ENCODE measurements at regions not wholly inside any gene's neighbourhood (a gene's known extent, or its start where the extent isn't known, plus 50 kb on each side); places are given as distances from the start of the nearest gene placed in this dataset.

DNA sequence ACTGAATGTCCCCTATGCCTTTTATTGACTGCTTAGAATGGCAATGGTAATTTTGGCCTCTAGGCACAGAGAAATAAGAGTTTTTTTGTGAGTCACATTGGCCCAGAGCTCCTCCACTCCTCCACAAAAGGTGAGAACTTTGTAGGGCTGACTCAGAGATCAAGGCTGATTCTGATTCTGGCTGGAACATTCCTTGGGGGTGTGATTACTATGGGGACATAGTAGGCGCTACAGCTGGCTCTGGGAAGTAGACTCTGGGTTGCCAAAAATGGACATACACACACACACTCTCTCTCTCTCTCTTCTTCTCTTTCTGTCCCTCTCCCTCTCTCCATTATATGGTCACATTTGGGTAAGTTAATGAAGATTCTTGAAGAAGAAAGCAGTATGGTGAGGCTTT, 174.6 kb upstream of the DDHD1 start:
- H3K9me3 ChIP-seq (ENCODE audit: low read length), result no peaks in the 10 kb centered on the region
- DNase-seq (peak; percentile 87), ATAC-seq (peak; percentile 73)
- no peak overlapping the region for H3K4me3 ChIP-seq (ENCODE audit: low read length)
- no peaks in the 10 kb centered on the region for H3K36me3 ChIP-seq (ENCODE audit: low read depth, low read length)
- H3K79me2 ChIP-seq (ENCODE audit: low read length), result no peaks in the 10 kb centered on the region
- TF ChIP-seq EZH2 (IDR thresholded peaks at IDR 0.05; ENCODE audit: low read length, unreplicated experiment), result no peak
- TF ChIP-seq, protein P1, sequence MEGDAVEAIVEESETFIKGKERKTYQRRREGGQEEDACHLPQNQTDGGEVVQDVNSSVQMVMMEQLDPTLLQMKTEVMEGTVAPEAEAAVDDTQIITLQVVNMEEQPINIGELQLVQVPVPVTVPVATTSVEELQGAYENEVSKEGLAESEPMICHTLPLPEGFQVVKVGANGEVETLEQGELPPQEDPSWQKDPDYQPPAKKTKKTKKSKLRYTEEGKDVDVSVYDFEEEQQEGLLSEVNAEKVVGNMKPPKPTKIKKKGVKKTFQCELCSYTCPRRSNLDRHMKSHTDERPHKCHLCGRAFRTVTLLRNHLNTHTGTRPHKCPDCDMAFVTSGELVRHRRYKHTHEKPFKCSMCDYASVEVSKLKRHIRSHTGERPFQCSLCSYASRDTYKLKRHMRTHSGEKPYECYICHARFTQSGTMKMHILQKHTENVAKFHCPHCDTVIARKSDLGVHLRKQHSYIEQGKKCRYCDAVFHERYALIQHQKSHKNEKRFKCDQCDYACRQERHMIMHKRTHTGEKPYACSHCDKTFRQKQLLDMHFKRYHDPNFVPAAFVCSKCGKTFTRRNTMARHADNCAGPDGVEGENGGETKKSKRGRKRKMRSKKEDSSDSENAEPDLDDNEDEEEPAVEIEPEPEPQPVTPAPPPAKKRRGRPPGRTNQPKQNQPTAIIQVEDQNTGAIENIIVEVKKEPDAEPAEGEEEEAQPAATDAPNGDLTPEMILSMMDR (conservative IDR thresholded peaks at IDR 0.05; ENCODE audit: low read depth, low read length), result no peak
- no peak for TF ChIP-seq EZH2phosphoT487 (IDR thresholded peaks at IDR 0.05; ENCODE audit: borderline replicate concordance, low read length)
- H3K9ac ChIP-seq (ENCODE audit: low read length), result no peak overlapping the region
- H4K20me1 ChIP-seq (ENCODE audit: low read length), result no peaks in the 10 kb centered on the region
- H3K9me2 ChIP-seq (replicated peaks; ENCODE audit: low read length), result no peaks in the 10 kb centered on the region
- no TSS peak for BruUV-seq (replicated peaks)
- no peaks in the 10 kb centered on the region for H3F3A ChIP-seq (ENCODE audit: low read length, unreplicated experiment)
- H3K4me2 ChIP-seq (ENCODE audit: low read length), result 0 out of 2 replicates have a peak overlapping the region, but pooled peaks have one; percentile 13
- H3K27me3 ChIP-seq (ENCODE audit: low read length), result no peaks in the 10 kb centered on the region
- ChIA-PET POLR2A (ENCODE audit: unreplicated experiment) (interaction anchor here (0.6 to 0.7 kb wide), 2 partner anchors 21 to 938 kb away, joined by 4 to 6 read pairs; no protein-coding TSS in a partner anchor), CTCF (interaction anchor here (0.7 to 1.5 kb wide), 3 partner anchors 21 to 460 kb away, joined by 3 to 4 read pairs (median 3); no protein-coding TSS in a partner anchor)
- no peak overlapping the region for H2AFZ ChIP-seq (ENCODE audit: low read length)
- H3K27ac ChIP-seq (ENCODE audit: low read length), result no peak overlapping the region
- intact Hi-C loops (cut with micrococcal nuclease), result loop anchor here (2.0 to 5.0 kb wide), 2 partner anchors 41 to 205 kb away; no protein-coding TSS in a partner anchor
- H3K4me1 ChIP-seq (ENCODE audit: insufficient read depth, low read length), result peaks cover 30% of the 10 kb centered on the region

DNA sequence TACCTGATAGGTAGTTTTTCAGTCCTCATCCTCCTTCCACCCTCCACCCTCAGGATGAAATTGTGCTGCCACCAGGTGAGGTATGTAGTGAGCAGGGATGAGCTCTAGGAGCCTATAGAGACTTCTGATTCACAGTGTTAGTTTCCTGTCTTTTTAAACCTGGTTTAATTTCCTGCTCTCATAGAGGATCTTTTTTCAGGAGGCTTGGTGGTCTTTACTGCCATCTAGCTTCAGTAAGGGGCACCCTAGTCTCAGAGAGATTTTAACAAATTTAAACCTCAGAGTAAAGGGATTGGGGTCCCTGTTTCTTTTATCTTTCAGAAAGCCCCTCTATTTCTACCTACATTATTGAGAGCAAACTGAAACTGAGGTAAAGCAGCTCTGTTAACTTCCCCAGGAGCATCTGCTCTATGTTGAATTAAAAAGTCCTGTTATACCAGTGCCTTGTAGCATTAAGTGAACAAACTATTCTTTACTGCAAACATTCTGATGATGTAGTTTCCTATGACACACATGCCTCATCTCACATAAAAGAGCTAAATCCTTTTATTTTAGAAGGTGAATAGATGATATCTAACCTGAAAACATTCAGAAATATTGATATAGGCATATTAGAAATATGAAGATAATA, 172.2 kb upstream of the DDHD1 start:
- Histone ChIP-seq H3K27ac (ENCODE audit: low read length) (no peak overlapping the region), H3K9me2 (replicated peaks; ENCODE audit: low read length) (no peaks in the 10 kb centered on the region), H3K4me1 (ENCODE audit: insufficient read depth, low read length) (peaks cover 16% of the 10 kb centered on the region), H3F3A (ENCODE audit: low read length, unreplicated experiment) (no peaks in the 10 kb centered on the region), H3K79me2 (ENCODE audit: low read length) (no peaks in the 10 kb centered on the region), H4K20me1 (ENCODE audit: low read length) (no peaks in the 10 kb centered on the region), H2AFZ (ENCODE audit: low read length) (no peak overlapping the region), H3K4me3 (ENCODE audit: low read length) (no peak overlapping the region), H3K9ac (ENCODE audit: low read length) (no peak overlapping the region), H3K27me3 (ENCODE audit: low read length) (no peaks in the 10 kb centered on the region), H3K4me2 (ENCODE audit: low read length) (no peak overlapping the region), H3K36me3 (ENCODE audit: low read depth, low read length) (no peaks in the 10 kb centered on the region), H3K9me3 (ENCODE audit: low read length) (no peaks in the 10 kb centered on the region)
- ATAC-seq (peak; percentile 59), DNase-seq (peak; percentile 27)
- ChIA-PET POLR2A (ENCODE audit: unreplicated experiment) (interaction anchor here (0.6 to 0.7 kb wide), 2 partner anchors 18 to 232 kb away, joined by 3 to 5 read pairs; no protein-coding TSS in a partner anchor), CTCF (interaction anchor here (0.6 to 2.3 kb wide), 10 partner anchors 19 to 1023 kb away, joined by 3 to 12 read pairs (median 4); no protein-coding TSS in a partner anchor)
- TF ChIP-seq EZH2phosphoT487 (IDR thresholded peaks at IDR 0.05; ENCODE audit: borderline replicate concordance, low read length) (no peak), EZH2 (IDR thresholded peaks at IDR 0.05; ENCODE audit: low read length, unreplicated experiment) (no peak)
- TF ChIP-seq, protein P1 (conservative IDR thresholded peaks at IDR 0.05; ENCODE audit: low read depth, low read length), result peak; percentile 52; the same call in 1 of the 2 replicates
- BruUV-seq (replicated peaks), result no TSS peak
- intact Hi-C loops (cut with micrococcal nuclease), result loop anchor here (1.0 to 5.0 kb wide), 3 partner anchors 19 to 207 kb away; no protein-coding TSS in a partner anchor

DNA sequence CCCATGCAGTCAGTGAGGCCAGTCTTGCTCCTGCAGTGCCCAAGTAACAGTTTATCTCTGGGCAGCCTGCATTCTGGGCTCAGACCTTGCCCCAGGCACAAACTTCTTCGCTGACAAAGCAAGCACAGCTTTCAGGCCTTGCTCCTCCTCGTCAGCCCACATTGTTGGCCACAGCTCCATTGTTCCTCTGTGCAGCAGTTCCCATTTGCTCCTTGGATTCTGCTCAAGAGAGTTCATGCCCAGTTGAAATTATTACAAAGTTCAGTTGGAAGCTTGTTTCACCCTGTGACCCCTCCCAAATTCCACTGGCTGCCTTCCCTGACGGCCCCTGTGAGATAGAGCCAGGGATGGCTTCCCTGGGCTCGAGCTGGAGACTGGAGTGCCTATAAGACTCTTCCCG, 163.4 kb upstream of the DDHD1 start:
- Histone ChIP-seq H3K4me3 (ENCODE audit: low read length) (no peak overlapping the region), H3K9me2 (replicated peaks; ENCODE audit: low read length) (no peaks in the 10 kb centered on the region), H3K4me1 (ENCODE audit: insufficient read depth, low read length) (no peaks in the 10 kb centered on the region), H3K27ac (ENCODE audit: low read length) (no peak overlapping the region), H3K36me3 (ENCODE audit: low read depth, low read length) (no peaks in the 10 kb centered on the region), H3F3A (ENCODE audit: low read length, unreplicated experiment) (no peaks in the 10 kb centered on the region), H3K4me2 (ENCODE audit: low read length) (no peak overlapping the region), H4K20me1 (ENCODE audit: low read length) (no peaks in the 10 kb centered on the region), H3K27me3 (ENCODE audit: low read length) (no peaks in the 10 kb centered on the region), H3K9ac (ENCODE audit: low read length) (no peak overlapping the region), H2AFZ (ENCODE audit: low read length) (no peak overlapping the region), H3K79me2 (ENCODE audit: low read length) (no peaks in the 10 kb centered on the region), H3K9me3 (ENCODE audit: low read length) (no peaks in the 10 kb centered on the region)
- intact Hi-C loops (cut with micrococcal nuclease), result no loop called here
- DNase-seq (no peak), ATAC-seq (no peak)
- ChIA-PET POLR2A (ENCODE audit: unreplicated experiment) (no interaction called here), CTCF (no interaction called here)
- TF ChIP-seq EZH2phosphoT487 (IDR thresholded peaks at IDR 0.05; ENCODE audit: borderline replicate concordance, low read length), result no peak
- TF ChIP-seq, protein P1 (conservative IDR thresholded peaks at IDR 0.05; ENCODE audit: low read depth, low read length), result no peak
- no peak for TF ChIP-seq EZH2 (IDR thresholded peaks at IDR 0.05; ENCODE audit: low read length, unreplicated experiment)
- BruUV-seq (replicated peaks), result no TSS peak

Measured in PC-3 (cell line).